ENCODE measurements at regions not wholly inside any gene's neighbourhood (a gene's known extent, or its start where the extent isn't known, plus 50 kb on each side); places are given as distances from the start of the nearest gene placed in this dataset.
A peak's percentile ranks its signal among the peaks of the same experiment; 100 is the strongest.

DNA sequence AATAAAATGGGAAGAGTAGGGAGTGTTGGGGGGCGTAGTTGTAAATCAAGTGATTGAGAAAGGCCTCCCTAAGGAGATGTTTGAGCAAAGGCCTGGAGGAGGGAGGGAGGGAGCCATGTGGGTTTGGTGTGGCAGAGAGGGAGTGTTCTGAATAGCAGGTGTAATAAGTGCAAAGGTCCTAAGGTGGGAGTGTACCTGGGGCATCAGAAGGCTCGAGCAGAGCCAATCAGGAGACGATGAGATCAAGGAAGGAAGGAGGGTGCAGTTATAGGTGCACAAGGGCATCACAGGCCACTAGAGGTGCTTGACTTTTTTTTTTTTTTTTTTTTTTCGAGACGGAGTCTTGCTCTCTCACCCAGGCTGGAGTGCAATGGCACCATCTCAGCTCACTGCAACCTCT, 77.9 kb upstream of the PLXNC1 start:
- DNase-seq, result no peak

GRCh38 chr12:94071258-94071657, 77.1 kb upstream of the PLXNC1 start:
- no peak for DNase-seq

GRCh38 chr12:94073441-94074051, 74.8 kb upstream of the PLXNC1 start:
- peak in 1 of 4 experiments; percentile 7 for DNase-seq

GRCh38 chr12:94074216-94074979, 74.0 kb upstream of the PLXNC1 start:
- no peak for DNase-seq

DNA sequence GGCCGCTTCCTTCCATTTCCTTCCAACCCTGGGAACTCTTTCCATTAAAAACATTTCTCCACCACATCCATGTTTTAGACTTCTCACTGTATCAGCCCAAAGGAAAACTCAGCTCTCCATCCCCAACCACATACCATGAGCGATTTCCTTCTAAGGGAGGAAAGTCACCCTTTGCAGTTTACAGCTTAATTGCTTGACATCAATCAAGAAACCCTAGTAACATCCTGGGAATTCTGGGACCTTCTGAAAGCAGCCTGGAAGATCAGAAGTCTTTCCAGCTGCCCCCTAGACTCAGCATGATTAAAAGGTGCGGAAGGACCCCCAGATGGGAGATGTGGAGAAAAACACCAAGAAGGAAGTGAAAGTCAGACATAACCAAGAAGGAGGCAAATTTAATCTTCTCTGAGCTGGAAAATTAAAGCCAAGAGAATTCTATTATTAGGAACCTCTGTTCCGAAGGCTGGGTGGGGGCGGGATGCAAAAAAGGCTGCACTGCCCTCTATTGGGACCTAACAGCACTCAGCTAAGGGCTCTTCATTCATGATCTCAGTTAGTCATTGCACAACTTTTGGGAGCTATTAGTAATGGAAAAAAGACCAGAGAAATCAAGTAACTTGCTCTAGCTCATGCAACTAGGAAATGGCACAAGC, 73.3 kb upstream of the PLXNC1 start:
- DNase-seq, result peak; percentile 75 to 92 (median 86)

GRCh38 chr12:94077209-94077608, 71.2 kb upstream of the PLXNC1 start:
- DNase-seq, result no peak

- no peak for DNase-seq
Observed at GRCh38 chr12:94078138-94078723, 70.1 kb upstream of the PLXNC1 start.

DNA sequence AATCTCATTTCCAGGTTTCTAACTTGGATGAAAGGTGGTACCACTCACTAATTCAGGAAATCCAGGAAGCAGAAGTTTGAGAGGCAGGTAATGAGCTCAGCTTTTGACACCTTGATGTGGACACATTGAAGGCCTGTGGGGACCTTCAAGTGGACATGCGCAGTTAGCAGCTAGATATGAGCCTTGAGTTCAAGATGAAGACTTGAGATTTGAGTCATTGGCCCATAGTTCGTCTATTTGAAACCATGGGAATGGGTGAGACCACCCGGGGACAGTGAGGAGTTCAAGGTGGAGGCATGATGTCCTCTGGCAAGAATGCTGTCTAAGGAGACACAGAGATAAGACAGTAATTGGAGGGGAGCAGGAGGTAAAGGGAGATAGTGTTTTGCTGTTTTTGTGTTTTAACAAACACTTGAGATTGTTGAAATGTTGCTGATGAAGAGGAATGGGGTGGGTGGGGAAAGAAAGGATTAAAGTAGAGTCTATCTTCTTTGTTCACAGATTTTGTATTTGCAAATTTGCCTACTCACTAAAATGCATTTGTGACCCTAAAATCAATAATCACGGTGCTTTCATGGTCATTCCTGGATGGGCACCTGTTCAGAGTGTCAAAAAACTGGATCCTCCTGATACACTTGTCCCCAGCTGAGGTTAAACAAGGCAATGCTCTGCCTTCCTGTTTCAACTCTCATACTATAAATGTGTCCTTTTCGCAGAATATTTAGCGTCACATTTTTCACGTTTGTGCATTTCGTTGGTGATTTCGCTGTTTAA, 69.5 kb upstream of the PLXNC1 start:
- no peak for DNase-seq

- no peak for DNase-seq
Observed at GRCh38 chr12:94079566-94080340, 68.6 kb upstream of the PLXNC1 start.

DNA sequence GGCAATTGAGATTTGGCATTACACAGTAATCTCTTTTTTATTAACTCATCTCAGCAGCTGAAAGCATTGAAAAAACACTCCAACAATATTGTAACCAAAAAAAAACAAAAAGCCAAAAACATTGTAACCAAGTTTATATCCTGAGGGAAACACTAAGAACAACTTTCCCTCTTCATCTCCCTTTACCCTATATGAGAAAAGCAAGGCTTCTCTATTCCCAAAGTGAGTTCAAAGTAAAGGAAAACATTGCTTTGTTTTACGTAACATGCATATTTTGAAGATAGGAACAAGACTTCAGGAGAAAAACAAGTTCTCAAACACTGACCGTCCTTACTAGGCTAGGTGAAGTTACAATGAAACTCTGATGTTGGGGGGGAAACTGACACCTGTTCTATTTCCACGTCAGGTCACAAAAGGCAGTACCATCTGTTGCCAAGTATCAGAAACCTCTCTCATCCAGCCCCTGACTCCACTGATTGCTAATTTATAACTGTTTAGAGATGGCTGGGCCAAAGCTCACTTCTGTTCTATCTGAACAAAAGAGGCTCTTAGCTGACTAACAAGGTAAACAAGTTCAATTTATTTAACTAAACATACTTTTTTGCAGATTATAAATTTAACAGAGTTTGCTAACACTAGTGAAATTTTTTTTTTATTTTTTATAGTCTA, 67.9 kb upstream of the PLXNC1 start:
- DNase-seq, result no peak

DNA sequence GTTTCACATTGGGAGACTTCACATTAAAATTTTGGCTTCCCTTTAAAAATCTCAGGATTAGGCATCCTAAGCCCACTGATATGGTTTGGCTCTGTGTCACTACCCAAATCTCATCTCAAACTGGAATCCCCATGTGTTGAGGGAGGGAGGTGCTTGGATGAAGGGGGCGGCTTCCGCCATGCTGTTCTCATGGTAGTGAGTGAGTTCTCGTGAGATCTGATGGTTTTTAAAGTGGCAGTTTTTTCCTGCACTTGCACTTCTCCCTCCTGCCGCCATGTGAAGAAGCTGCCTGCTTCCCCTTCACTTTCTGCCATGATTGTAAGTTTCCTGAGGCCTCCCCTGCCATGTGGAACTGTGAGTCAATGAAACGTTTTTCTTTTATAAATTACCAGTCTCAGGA, 65.7 kb upstream of the PLXNC1 start:
- no peak for DNase-seq

DNA sequence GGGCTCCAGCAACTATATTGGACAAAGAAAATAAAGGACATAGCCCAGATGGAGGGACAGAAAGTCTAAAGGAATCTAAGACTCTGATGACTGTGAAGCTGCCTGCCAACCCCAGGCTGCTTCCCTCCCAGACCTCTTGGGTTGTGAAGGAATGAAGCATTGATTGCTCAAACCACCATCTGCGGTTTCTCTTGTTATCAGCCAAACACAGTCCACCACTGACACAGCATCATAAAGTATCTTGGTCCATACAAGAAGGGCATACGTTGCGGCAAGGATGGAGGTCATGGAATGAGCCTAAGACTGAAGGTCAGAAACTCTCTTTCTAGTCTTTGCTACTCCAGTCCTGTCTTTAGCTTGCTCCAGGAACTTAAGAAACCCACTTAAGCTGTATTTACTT, 58.5 kb upstream of the PLXNC1 start:
- no peak for DNase-seq

DNA sequence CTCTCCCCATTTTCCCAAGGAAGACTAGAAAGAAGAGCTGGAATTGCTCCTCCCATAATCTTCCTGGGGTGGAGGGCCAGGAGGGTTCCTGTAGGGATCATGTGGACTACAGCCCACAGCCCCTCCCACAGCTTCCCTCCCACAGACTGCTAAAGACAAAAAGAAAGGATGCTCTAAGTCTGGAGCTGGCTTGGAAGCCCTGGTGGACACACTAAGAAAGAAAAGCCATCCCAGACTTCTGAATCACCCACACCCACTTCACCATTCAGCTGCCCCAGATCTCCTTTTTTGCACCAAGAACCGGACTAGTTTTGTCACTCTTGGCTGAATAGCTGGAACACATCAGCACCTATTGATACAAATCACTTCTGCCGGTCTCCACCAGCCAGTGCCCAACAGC, 56.8 kb upstream of the PLXNC1 start:
- DNase-seq, result no peak

DNA sequence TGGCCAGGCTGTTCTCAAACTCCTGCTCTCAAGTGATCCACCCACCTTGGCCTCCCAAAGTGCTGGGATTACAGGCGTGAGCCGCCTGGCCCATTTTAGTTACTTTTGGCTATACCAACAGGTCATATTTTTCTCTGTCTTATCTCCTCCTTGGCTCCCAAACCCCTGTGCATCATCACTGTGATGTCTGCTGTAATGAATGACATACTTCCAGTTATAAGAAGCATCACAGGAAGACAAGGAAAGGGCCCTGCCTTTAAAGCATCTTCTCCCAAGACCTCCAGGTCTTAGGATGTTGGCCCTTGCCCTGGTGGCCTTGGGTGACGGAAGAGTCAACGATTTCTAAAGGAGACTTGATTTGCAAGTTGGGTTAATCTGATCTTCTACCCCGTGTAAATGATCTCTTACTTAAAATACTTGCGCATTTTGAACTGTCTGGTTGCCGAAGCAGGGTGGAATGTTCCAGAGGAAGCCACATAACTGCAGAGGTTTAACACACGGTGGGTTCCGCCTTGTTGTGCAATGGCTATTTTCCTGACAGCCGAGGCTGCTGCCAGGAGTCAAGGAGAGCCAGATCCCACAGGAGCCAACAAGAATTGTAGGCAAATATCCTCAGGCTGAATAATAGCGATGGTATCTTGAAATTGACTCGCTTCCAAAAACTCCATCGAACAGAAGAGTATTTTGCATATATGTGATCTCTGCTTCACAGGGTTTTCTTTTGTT, 55.7 kb upstream of the PLXNC1 start:
- no peak for DNase-seq

- no peak for DNase-seq
Observed at GRCh38 chr12:94094700-94095099, 53.7 kb upstream of the PLXNC1 start.

GRCh38 chr12:94095618-94096017, 52.8 kb upstream of the PLXNC1 start:
- DNase-seq, result no peak

DNA sequence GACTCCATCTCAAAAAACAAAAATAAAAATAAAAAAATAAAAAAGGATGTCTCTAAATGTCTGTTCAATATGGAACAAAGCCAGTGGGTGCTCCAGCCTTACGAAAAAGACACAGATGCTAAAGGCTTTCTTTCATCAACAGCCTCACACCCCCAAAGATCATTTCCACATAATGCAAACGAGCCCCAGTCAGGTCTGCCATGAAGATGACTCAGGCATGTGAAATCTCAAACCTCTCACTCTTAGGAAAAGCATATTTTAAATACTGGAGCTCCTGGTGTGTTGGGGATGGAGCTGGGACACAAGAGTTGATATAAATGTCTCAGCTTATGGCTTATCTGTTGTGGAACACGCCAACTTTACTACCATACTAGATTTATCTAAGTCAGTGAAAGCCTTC, 49.9 kb upstream of the PLXNC1 start:
- peak in 1 of 4 experiments; percentile 9 for DNase-seq
